ENCODE measurements at regions not wholly inside any gene's neighbourhood (a gene's known extent, or its start where the extent isn't known, plus 50 kb on each side); places are given as distances from the start of the nearest gene placed in this dataset.

GRCh38 chr20:12098421-12098820, 180.7 kb downstream of the BTBD3 start:
- no peak for TF ChIP-seq CTCF (IDR thresholded peaks at IDR 0.05; ENCODE audit: extremely low read depth, missing control alignments)
- DNase-seq (ENCODE audit: low spot score): no peak

GRCh38 chr20:12108846-12109245, 191.2 kb downstream of the BTBD3 start:
- no peak for TF ChIP-seq CTCF (IDR thresholded peaks at IDR 0.05; ENCODE audit: extremely low read depth, missing control alignments)
- no peak for DNase-seq (ENCODE audit: low spot score)

- no peak for TF ChIP-seq CTCF (IDR thresholded peaks at IDR 0.05; ENCODE audit: extremely low read depth, missing control alignments)
Measured at GRCh38 chr20:12110274-12110673, 192.6 kb downstream of the BTBD3 start.

GRCh38 chr20:12110711-12111110, 193.0 kb downstream of the BTBD3 start:
- TF ChIP-seq CTCF (IDR thresholded peaks at IDR 0.05; ENCODE audit: extremely low read depth, missing control alignments): no peak
- DNase-seq (ENCODE audit: low spot score): no peak

More at GRCh38 chr20:12110274-12110673, 192.6 kb downstream of the BTBD3 start:
- DNase-seq (ENCODE audit: low spot score): no peak

- TF ChIP-seq CTCF (IDR thresholded peaks at IDR 0.05; ENCODE audit: extremely low read depth, missing control alignments): no peak
- DNase-seq (ENCODE audit: low spot score): no peak
Measured at GRCh38 chr20:12111431-12112088, 193.9 kb downstream of the BTBD3 start.

- TF ChIP-seq CTCF (IDR thresholded peaks at IDR 0.05; ENCODE audit: extremely low read depth, missing control alignments): no peak
- DNase-seq (ENCODE audit: low spot score): no peak
Measured at GRCh38 chr20:12112089-12112474, 194.4 kb downstream of the BTBD3 start.

- TF ChIP-seq CTCF (IDR thresholded peaks at IDR 0.05; ENCODE audit: extremely low read depth, missing control alignments): no peak
- no peak for DNase-seq (ENCODE audit: low spot score)
Measured at GRCh38 chr20:12112665-12113064, 195.0 kb downstream of the BTBD3 start.

Measured in GM20000 (cell line).